H1 (cell line): ENCODE measurements at regions not wholly inside any gene's neighbourhood (a gene's known extent, or its start where the extent isn't known, plus 50 kb on each side); places are given as distances from the start of the nearest gene placed in this dataset.

Experiments
- ATF2 ChIP-seq: IDR thresholded peaks from 2 replicates; pipeline ENCODE4 v1.6.1; 2012; ENCODE audit warnings: low read length, inconsistent platforms
- CTCF ChIP-seq, 3 experiments: IDR thresholded peaks; 1 replicate in 2 of 3; 2 replicates in 1 of 3; pipeline versions ENCODE4 v1.5.1 to v1.6.1; 2011; ENCODE audit warnings: low read length in 3 of 3, mild to moderate bottlenecking in 3 of 3, inconsistent platforms in 2 of 3, low read depth in 1 of 3, moderate library complexity in 1 of 3; ENCODE audit not compliant: insufficient read depth in 1 of 3; ENCODE audit errors: control extremely low read depth in 1 of 3
- EP300 ChIP-seq, 2 experiments: IDR thresholded peaks; 1 replicate in 1 of 2; 2 replicates in 1 of 2; pipeline ENCODE4 v1.6.1; 2011 to 2012; ENCODE audit warnings: low read depth in 2 of 2, low read length in 2 of 2, mild to moderate bottlenecking in 2 of 2, borderline replicate concordance in 1 of 2, inconsistent platforms in 1 of 2, moderate library complexity in 1 of 2
- EZH2 ChIP-seq: fragments of 200-600 bp; sonication (generic); IDR thresholded peaks from 2 replicates; pipeline ENCODE4 v1.7.1; 2012; ENCODE audit warnings: low read depth, mild to moderate bottlenecking, moderate library complexity, low read length, inconsistent platforms; ENCODE audit not compliant: severe bottlenecking
- HDAC2 ChIP-seq, 2 experiments: fragments of 300-600 bp in 1 of 2; sonication (generic) in 1 of 2; IDR thresholded peaks; 2 replicates each; pipeline ENCODE4 v1.6.1; 2011 to 2012; ENCODE audit warnings: low read depth in 2 of 2, low read length in 2 of 2, mild to moderate bottlenecking in 2 of 2, moderate library complexity in 2 of 2, borderline replicate concordance in 1 of 2, inconsistent platforms in 1 of 2
- MAFK ChIP-seq: IDR thresholded peaks from 2 replicates; pipeline ENCODE4 v1.6.1; 2012; ENCODE audit warnings: low read depth, mild to moderate bottlenecking, improper control_type of control experiment, low read length
- POLR2A ChIP-seq, 2 experiments: IDR thresholded peaks; 1 replicate in 1 of 2; 2 replicates in 1 of 2; pipeline ENCODE4 v1.6.1; 2011; ENCODE audit warnings: low read depth in 2 of 2, low read length in 2 of 2, mild to moderate bottlenecking in 2 of 2; ENCODE audit errors: control extremely low read depth in 1 of 2

- TF ChIP-seq EP300 (IDR thresholded peaks at IDR 0.05; ENCODE audit: borderline replicate concordance in 1 of 2, low read depth in 2 of 2, low read length in 2 of 2): no peak
- TF ChIP-seq POLR2A (IDR thresholded peaks at IDR 0.05; ENCODE audit: control extremely low read depth in 1 of 2, low read depth in 2 of 2, low read length in 2 of 2): no peak
- no peak for TF ChIP-seq CTCF (IDR thresholded peaks at IDR 0.05; ENCODE audit: control extremely low read depth in 1 of 3, insufficient read depth in 1 of 3, low read depth in 1 of 3, low read length in 3 of 3)
- no peak for TF ChIP-seq EZH2
- TF ChIP-seq MAFK: no peak
- TF ChIP-seq HDAC2 (IDR thresholded peaks at IDR 0.05; ENCODE audit: borderline replicate concordance in 1 of 2, low read depth in 2 of 2, low read length in 2 of 2): no peak
- no peak for TF ChIP-seq ATF2
Measured at GRCh38 chr20:25136056-25136455, 54.1 kb upstream of the VSX1 start.
